Esophagus squamous epithelium (tissue), 5 donors: ENCODE measurements at regions not wholly inside any gene's neighbourhood (a gene's known extent, or its start where the extent isn't known, plus 50 kb on each side); places are given as distances from the start of the nearest gene placed in this dataset.

Source experiments
- DNase-seq: peaks from one replicate; lab custom pipeline; 2025; lab: John Stamatoyannopoulos, UW
- H3K27ac ChIP-seq, 4 donors: fragments of 200-600 bp; sonication (generic); one replicate each; pipeline ENCODE4 v1.5.1; 2016 to 2019; ENCODE audit warnings: mild to moderate bottlenecking in 1 of 4
- H3K27me3 ChIP-seq, 4 donors: fragments of 200-600 bp; sonication (generic); 1 replicate in 3 of 4; 2 replicates in 1 of 4; pipeline versions ENCODE4 v1.5.1 to v1.6.0; 2017 to 2021; ENCODE audit warnings: antibody characterized with exemption in 1 of 4
- H3K36me3 ChIP-seq, 3 donors: fragments of 200-600 bp; sonication (generic); one replicate each; pipeline ENCODE4 v1.5.1; 2016 to 2019
- H3K4me1 ChIP-seq, 3 donors: fragments of 200-600 bp; sonication (generic); one replicate each; pipeline ENCODE4 v1.5.1; 2017 to 2019
- H3K4me3 ChIP-seq, 4 donors: fragments of 200-600 bp; sonication (generic); 1 replicate in 3 of 4; 2 replicates in 1 of 4; pipeline ENCODE4 v1.5.1; 2016 to 2019; ENCODE audit warnings: mild to moderate bottlenecking in 2 of 4, moderate library complexity in 1 of 4
- H3K9me3 ChIP-seq, 3 donors: fragments of 200-600 bp; sonication (generic); one replicate each; pipeline ENCODE4 v1.5.1; 2016 to 2019
- CTCF ChIP-seq, 6 experiments: fragments of 450-650 bp in 4 of 6; fragments of 200-600 bp in 2 of 6; sonication (generic) in 2 of 6; IDR thresholded peaks; one replicate each; pipeline ENCODE4 v1.5.1; 2016 to 2019; ENCODE audit warnings: antibody characterized with exemption in 6 of 6, mild to moderate bottlenecking in 4 of 6, moderate library complexity in 4 of 6
- POLR2A ChIP-seq, 4 donors: fragments of 450-650 bp; IDR thresholded peaks; one replicate each; pipeline ENCODE4 v1.6.1; 2017; ENCODE audit warnings: antibody characterized with exemption in 4 of 4, mild to moderate bottlenecking in 4 of 4, moderate library complexity in 3 of 4
- WGBS, 2 donors: methylation state at CpG; one replicate each; pipeline ENCODE4 v1.1.5; 2018; 5-methylcytosine and 5-hydroxymethylcytosine counted together
- intact Hi-C: fragments of 100-400 bp; cut with DNase I; formaldehyde crosslinking; loops from one replicate; pipeline ENCODE4 v1.15.0; 2022
- donor health status: DM: yes; HTN: yes; CAD: no.

DNA sequence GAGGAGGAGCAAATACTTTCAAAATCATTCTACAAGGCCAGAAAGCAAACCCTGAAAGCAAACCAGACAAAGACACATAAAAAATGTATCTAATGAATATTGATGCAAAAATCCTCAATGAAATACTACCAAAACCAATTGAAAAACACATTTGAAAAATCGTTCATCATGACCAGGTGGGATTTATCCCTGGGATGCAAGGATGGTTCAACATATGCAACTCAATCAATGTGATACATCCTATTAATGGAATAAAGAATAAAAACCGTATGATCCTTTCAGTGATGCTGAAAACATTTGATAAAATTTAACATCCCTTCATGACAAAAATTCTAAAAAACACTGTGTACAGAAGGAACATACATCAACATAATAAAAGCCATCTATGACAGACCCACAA lies 337.6 kb downstream of the NNT start:
- intact Hi-C loops, result no loop called here
- TF ChIP-seq POLR2A (IDR thresholded peaks at IDR 0.05) (no peak), CTCF (IDR thresholded peaks at IDR 0.05) (no peak)
- DNase-seq, result no peak
- no peak overlapping the region for H3K27ac ChIP-seq
- no peak overlapping the region for H3K4me3 ChIP-seq
- H3K4me1 ChIP-seq, result no peaks in the 10 kb centered on the region
- H3K27me3 ChIP-seq, result no peaks in the 10 kb centered on the region
- no peaks in the 10 kb centered on the region for H3K36me3 ChIP-seq
- WGBS, 2 donors, result 73 to 76% methylated on average over 2 of the region's 2 CpGs
- no peaks in the 10 kb centered on the region for H3K9me3 ChIP-seq

GRCh38 chr5:43926923-43927322 lies 323.9 kb downstream of the NNT start:
- H3K36me3 ChIP-seq, result no peaks in the 10 kb centered on the region
- WGBS, 2 donors, result 31 to 35% methylated on average over 2 of the region's 2 CpGs
- H3K9me3 ChIP-seq, result peaks cover 0 to 7% (median 0%) of the 10 kb centered on the region in 3 donors
- no peak for DNase-seq
- TF ChIP-seq CTCF (IDR thresholded peaks at IDR 0.05), result no peak
- no peak for TF ChIP-seq POLR2A (IDR thresholded peaks at IDR 0.05)
- no peak overlapping the region for H3K27ac ChIP-seq
- H3K4me1 ChIP-seq, result no peaks in the 10 kb centered on the region
- no peak overlapping the region for H3K4me3 ChIP-seq
- no peaks in the 10 kb centered on the region for H3K27me3 ChIP-seq
- intact Hi-C loops, result no loop called here

DNA sequence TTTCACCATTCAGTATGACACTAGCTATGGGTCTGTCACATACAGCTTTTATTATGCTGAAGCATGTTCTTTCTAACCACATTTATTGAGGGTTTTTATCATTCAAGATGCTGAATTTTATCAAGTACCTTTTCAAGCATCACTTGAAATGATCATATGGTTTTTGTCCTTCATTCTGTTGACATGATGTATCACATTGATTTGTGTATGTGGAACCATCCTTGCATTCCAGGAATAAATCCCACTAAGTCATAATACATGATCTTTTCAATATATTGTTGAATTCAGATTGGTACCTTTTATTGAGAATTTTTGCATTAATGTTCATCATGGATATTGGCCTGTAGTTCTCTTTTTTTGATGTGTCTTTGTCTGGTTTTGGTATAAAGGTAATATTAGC lies 317.4 kb downstream of the NNT start:
- H3K4me3 ChIP-seq, result no peak overlapping the region
- no peaks in the 10 kb centered on the region for H3K36me3 ChIP-seq
- intact Hi-C loops, result no loop called here
- H3K9me3 ChIP-seq, result peaks cover 0 to 7% (median 0%) of the 10 kb centered on the region in 3 donors
- no peaks in the 10 kb centered on the region for H3K27me3 ChIP-seq
- no peak for DNase-seq
- TF ChIP-seq POLR2A (IDR thresholded peaks at IDR 0.05) (no peak), CTCF (IDR thresholded peaks at IDR 0.05) (no peak)
- H3K27ac ChIP-seq, result no peak overlapping the region
- no peaks in the 10 kb centered on the region for H3K4me1 ChIP-seq

- Histone ChIP-seq H3K27me3 (no peaks in the 10 kb centered on the region), H3K4me1 (no peaks in the 10 kb centered on the region), H3K27ac (no peak overlapping the region), H3K36me3 (no peaks in the 10 kb centered on the region), H3K9me3 (no peaks in the 10 kb centered on the region), H3K4me3 (no peak overlapping the region)
- intact Hi-C loops, result no loop called here
- WGBS, 2 donors, result 38 to 67% methylated on average over 1 to 2 of the region's 3 CpGs
- DNase-seq, result no peak
- no peak for TF ChIP-seq CTCF (IDR thresholded peaks at IDR 0.05)
- TF ChIP-seq POLR2A (IDR thresholded peaks at IDR 0.05), result no peak
These were observed 314.9 kb downstream of the NNT start for GRCh38 chr5:43917925-43918324.

DNA sequence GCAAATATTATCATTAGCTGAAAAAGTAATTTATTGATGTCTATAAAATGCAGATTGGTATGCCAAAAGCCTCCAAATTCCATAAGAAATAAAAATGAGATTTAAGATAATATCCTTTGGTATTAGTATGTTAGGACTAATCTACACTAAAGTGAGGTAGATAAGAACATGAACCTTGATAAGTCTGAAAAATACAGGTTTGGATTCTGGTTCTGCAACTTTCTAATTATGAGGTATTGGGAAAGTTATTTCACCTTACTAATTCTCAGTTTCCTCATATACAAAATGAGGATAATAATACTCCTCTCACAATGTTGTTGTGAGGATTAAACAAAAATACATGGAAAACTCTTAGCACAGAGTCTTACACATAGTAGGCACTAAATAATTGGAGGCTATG lies 300.1 kb downstream of the NNT start:
- DNase-seq, result no peak
- TF ChIP-seq CTCF (IDR thresholded peaks at IDR 0.05) (no peak), POLR2A (IDR thresholded peaks at IDR 0.05) (no peak)
- Histone ChIP-seq H3K27me3 (no peaks in the 10 kb centered on the region), H3K4me3 (no peak overlapping the region), H3K36me3 (no peaks in the 10 kb centered on the region), H3K9me3 (no peaks in the 10 kb centered on the region), H3K27ac (no peak overlapping the region), H3K4me1 (no peaks in the 10 kb centered on the region)
- intact Hi-C loops, result no loop called here
